Kidney tubule cell (primary cell): ENCODE measurements at regions not wholly inside any gene's neighbourhood (a gene's known extent, or its start where the extent isn't known, plus 50 kb on each side); places are given as distances from the start of the nearest gene placed in this dataset.
A peak's percentile ranks its signal among the peaks of the same experiment; 100 is the strongest.

Experiments used
- DNase-seq: peaks from one replicate; pipeline ENCODE4 v3.0.0-alpha.2; 2018; ENCODE audit warnings: low spot score

GRCh38 chr10:29081231-29081630 is 207.6 kb upstream of the LYZL1 start:
- no peak for DNase-seq

GRCh38 chr10:29081951-29082685 is 206.8 kb upstream of the LYZL1 start:
- DNase-seq, result no peak

GRCh38 chr10:29083096-29083495 is 205.8 kb upstream of the LYZL1 start:
- DNase-seq, result no peak

- DNase-seq, result no peak
Measured at GRCh38 chr10:29084681-29085307, 204.1 kb upstream of the LYZL1 start.

GRCh38 chr10:29089091-29089490 is 199.8 kb upstream of the LYZL1 start:
- no peak for DNase-seq

- no peak for DNase-seq
Measured at GRCh38 chr10:29096303-29096824, 192.5 kb upstream of the LYZL1 start.

- no peak for DNase-seq
Measured at GRCh38 chr10:29098423-29098822, 190.4 kb upstream of the LYZL1 start.

- DNase-seq, result no peak
Measured at GRCh38 chr10:29099001-29099400, 189.9 kb upstream of the LYZL1 start.

- DNase-seq, result no peak
Measured at GRCh38 chr10:29099415-29099814, 189.5 kb upstream of the LYZL1 start.

GRCh38 chr10:29100505-29100904 is 188.4 kb upstream of the LYZL1 start:
- no peak for DNase-seq

- no peak for DNase-seq
Measured at GRCh38 chr10:29102233-29102632, 186.6 kb upstream of the LYZL1 start.

GRCh38 chr10:29102636-29103035 is 186.2 kb upstream of the LYZL1 start:
- DNase-seq, result no peak

- DNase-seq, result no peak
Measured at GRCh38 chr10:29104661-29105399, 184.0 kb upstream of the LYZL1 start.

- DNase-seq, result peak; percentile 72
Measured at GRCh38 chr10:29105516-29106215, 183.2 kb upstream of the LYZL1 start.

- no peak for DNase-seq
Measured at GRCh38 chr10:29106287-29106686, 182.6 kb upstream of the LYZL1 start.

GRCh38 chr10:29107866-29108498 is 180.9 kb upstream of the LYZL1 start:
- DNase-seq, result no peak

GRCh38 chr10:29109707-29110571 is 178.9 kb upstream of the LYZL1 start:
- DNase-seq, result no peak

- peak; percentile 35 for DNase-seq
Measured at GRCh38 chr10:29112827-29113615, 175.8 kb upstream of the LYZL1 start.

- DNase-seq, result peak; percentile 57
Measured at GRCh38 chr10:29113616-29113945, 175.3 kb upstream of the LYZL1 start.

- DNase-seq, result no peak
Measured at GRCh38 chr10:29114141-29114540, 174.7 kb upstream of the LYZL1 start.
